ENCODE measurements at regions not wholly inside any gene's neighbourhood (a gene's known extent, or its start where the extent isn't known, plus 50 kb on each side); places are given as distances from the start of the nearest gene placed in this dataset.

DNA sequence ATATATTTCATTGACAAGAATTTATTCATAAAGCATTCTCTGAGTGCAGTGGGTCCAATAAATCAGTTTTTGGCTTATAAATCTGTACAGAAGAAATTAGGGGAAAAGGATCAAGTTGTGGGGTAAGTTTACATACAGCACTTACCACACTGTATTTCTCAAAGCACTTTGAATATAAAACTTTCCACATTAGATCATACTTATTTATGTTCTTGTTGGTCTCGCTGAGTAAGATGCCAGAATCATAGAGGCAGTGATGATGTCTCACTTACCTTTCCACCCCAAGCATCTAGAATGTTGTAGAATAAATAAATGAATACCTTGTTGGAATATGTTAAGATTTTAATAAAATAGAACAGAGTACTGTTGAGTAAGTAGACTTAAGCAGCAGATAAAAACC is 279.1 kb downstream of the PCDH20 start:
- Histone ChIP-seq H3K4me3 (no peak overlapping the region), H3K36me3 (ENCODE audit: low read depth) (no peaks in the 10 kb centered on the region), H3K27me3 (ENCODE audit: insufficient read depth, low read depth) (no peaks in the 10 kb centered on the region), H3F3A (ENCODE audit: insufficient read depth, low read depth) (no peaks in the 10 kb centered on the region), H3K79me2 (ENCODE audit: low read depth) (no peaks in the 10 kb centered on the region), H2AFZ (no peak overlapping the region), H3K9me2 (ENCODE audit: insufficient read depth) (no peaks in the 10 kb centered on the region), H3K4me1 (replicated peaks; ENCODE audit: insufficient read depth) (no peaks in the 10 kb centered on the region), H3K9me3 (ENCODE audit: insufficient read depth, low read depth) (no peaks in the 10 kb centered on the region), H3K4me2 (no peak overlapping the region), H4K20me1 (ENCODE audit: insufficient read depth) (no peaks in the 10 kb centered on the region), H3K27ac (no peak overlapping the region)
- TF ChIP-seq EZH2 (IDR thresholded peaks at IDR 0.05; ENCODE audit: low read depth), result no peak
- TF ChIP-seq, protein P1, sequence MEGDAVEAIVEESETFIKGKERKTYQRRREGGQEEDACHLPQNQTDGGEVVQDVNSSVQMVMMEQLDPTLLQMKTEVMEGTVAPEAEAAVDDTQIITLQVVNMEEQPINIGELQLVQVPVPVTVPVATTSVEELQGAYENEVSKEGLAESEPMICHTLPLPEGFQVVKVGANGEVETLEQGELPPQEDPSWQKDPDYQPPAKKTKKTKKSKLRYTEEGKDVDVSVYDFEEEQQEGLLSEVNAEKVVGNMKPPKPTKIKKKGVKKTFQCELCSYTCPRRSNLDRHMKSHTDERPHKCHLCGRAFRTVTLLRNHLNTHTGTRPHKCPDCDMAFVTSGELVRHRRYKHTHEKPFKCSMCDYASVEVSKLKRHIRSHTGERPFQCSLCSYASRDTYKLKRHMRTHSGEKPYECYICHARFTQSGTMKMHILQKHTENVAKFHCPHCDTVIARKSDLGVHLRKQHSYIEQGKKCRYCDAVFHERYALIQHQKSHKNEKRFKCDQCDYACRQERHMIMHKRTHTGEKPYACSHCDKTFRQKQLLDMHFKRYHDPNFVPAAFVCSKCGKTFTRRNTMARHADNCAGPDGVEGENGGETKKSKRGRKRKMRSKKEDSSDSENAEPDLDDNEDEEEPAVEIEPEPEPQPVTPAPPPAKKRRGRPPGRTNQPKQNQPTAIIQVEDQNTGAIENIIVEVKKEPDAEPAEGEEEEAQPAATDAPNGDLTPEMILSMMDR (conservative IDR thresholded peaks at IDR 0.05), result no peak
- no TSS peak for BruUV-seq (replicated peaks)
- CTCF ChIA-PET, result no interaction called here
- no peak for DNase-seq
- intact Hi-C loops (cut with micrococcal nuclease; ENCODE audit: unreplicated experiment), result no loop called here
- POLR2A ChIA-PET (ENCODE audit: unreplicated experiment), result no interaction called here

- H2AFZ ChIP-seq, result no peak overlapping the region
- intact Hi-C loops (cut with micrococcal nuclease; ENCODE audit: unreplicated experiment), result no loop called here
- H3K36me3 ChIP-seq (ENCODE audit: low read depth), result no peaks in the 10 kb centered on the region
- no peak overlapping the region for H3K27ac ChIP-seq
- no peaks in the 10 kb centered on the region for H3K27me3 ChIP-seq (ENCODE audit: insufficient read depth, low read depth)
- ChIA-PET CTCF (no interaction called here), POLR2A (ENCODE audit: unreplicated experiment) (no interaction called here)
- no peak overlapping the region for H3K4me2 ChIP-seq
- H3K4me3 ChIP-seq, result no peak overlapping the region
- H4K20me1 ChIP-seq (ENCODE audit: insufficient read depth), result no peaks in the 10 kb centered on the region
- no peaks in the 10 kb centered on the region for H3K9me3 ChIP-seq (ENCODE audit: insufficient read depth, low read depth)
- no peaks in the 10 kb centered on the region for H3K79me2 ChIP-seq (ENCODE audit: low read depth)
- DNase-seq, result no peak
- no peaks in the 10 kb centered on the region for H3F3A ChIP-seq (ENCODE audit: insufficient read depth, low read depth)
- H3K9me2 ChIP-seq (ENCODE audit: insufficient read depth), result no peaks in the 10 kb centered on the region
- BruUV-seq (replicated peaks), result no TSS peak
- TF ChIP-seq EZH2 (IDR thresholded peaks at IDR 0.05; ENCODE audit: low read depth), result no peak
- TF ChIP-seq, protein P1 (conservative IDR thresholded peaks at IDR 0.05), result no peak
- H3K4me1 ChIP-seq (replicated peaks; ENCODE audit: insufficient read depth), result no peaks in the 10 kb centered on the region
Measured at GRCh38 chr13:61136093-61136492, 279.6 kb downstream of the PCDH20 start.

- no peaks in the 10 kb centered on the region for H3K9me3 ChIP-seq (ENCODE audit: insufficient read depth, low read depth)
- no peaks in the 10 kb centered on the region for H3K27me3 ChIP-seq (ENCODE audit: insufficient read depth, low read depth)
- no peak overlapping the region for H3K27ac ChIP-seq
- no TSS peak for BruUV-seq (replicated peaks)
- no peaks in the 10 kb centered on the region for H3K4me1 ChIP-seq (replicated peaks; ENCODE audit: insufficient read depth)
- ChIA-PET CTCF (no interaction called here), POLR2A (ENCODE audit: unreplicated experiment) (no interaction called here)
- H3K4me3 ChIP-seq, result no peak overlapping the region
- H3K79me2 ChIP-seq (ENCODE audit: low read depth), result no peaks in the 10 kb centered on the region
- no peak for TF ChIP-seq EZH2 (IDR thresholded peaks at IDR 0.05; ENCODE audit: low read depth)
- TF ChIP-seq, protein P1 (conservative IDR thresholded peaks at IDR 0.05), result no peak
- no peaks in the 10 kb centered on the region for H3K9me2 ChIP-seq (ENCODE audit: insufficient read depth)
- H3F3A ChIP-seq (ENCODE audit: insufficient read depth, low read depth), result no peaks in the 10 kb centered on the region
- DNase-seq, result no peak
- intact Hi-C loops (cut with micrococcal nuclease; ENCODE audit: unreplicated experiment), result no loop called here
- no peak overlapping the region for H2AFZ ChIP-seq
- H3K4me2 ChIP-seq, result no peak overlapping the region
- no peaks in the 10 kb centered on the region for H4K20me1 ChIP-seq (ENCODE audit: insufficient read depth)
- H3K36me3 ChIP-seq (ENCODE audit: low read depth), result no peaks in the 10 kb centered on the region
Measured at GRCh38 chr13:61135583-61135982, 280.1 kb downstream of the PCDH20 start.
